ENCODE measurements at regions not wholly inside any gene's neighbourhood (a gene's known extent, or its start where the extent isn't known, plus 50 kb on each side); places are given as distances from the start of the nearest gene placed in this dataset.

- peaks cover 0 to 3% of the 10 kb centered on the region in 2 experiments; a peak in 1 of 4 replicates for H3K9me3 ChIP-seq (ENCODE audit: control insufficient read depth in 1 of 2, insufficient read depth in 1 of 2, low read depth in 1 of 2, low read length in 2 of 2)
- H3K9me2 ChIP-seq (ENCODE audit: insufficient read depth) = no peaks in the 10 kb centered on the region
- no peaks in the 10 kb centered on the region for H3K4me1 ChIP-seq (ENCODE audit: control insufficient read depth in 1 of 2, insufficient read depth in 2 of 2, low read length in 2 of 2)
- BruUV-seq (replicated peaks) = no TSS peak
- H3K79me2 ChIP-seq (ENCODE audit: insufficient read depth, low read length) = no peaks in the 10 kb centered on the region
- POLR2A ChIA-PET = no interaction called here
- TF ChIP-seq SIN3A (IDR thresholded peaks at IDR 0.05; ENCODE audit: low read depth) (no peak), CEBPB (IDR thresholded peaks at IDR 0.05; ENCODE audit: low read depth) (no peak), CTCF (IDR thresholded peaks at IDR 0.05 in 2 of 3, conservative IDR thresholded peaks at IDR 0.05 in 1 of 3; ENCODE audit: borderline replicate concordance in 1 of 3, insufficient read depth in 1 of 3, low read depth in 2 of 3, low read length in 2 of 3) (no peak), ZFX (IDR thresholded peaks at IDR 0.05) (no peak), ELF1 (IDR thresholded peaks at IDR 0.05; ENCODE audit: borderline replicate concordance, low read depth) (no peak), EZH2phosphoT487 (IDR thresholded peaks at IDR 0.05; ENCODE audit: borderline replicate concordance) (no peak), ATF3 (IDR thresholded peaks at IDR 0.05) (no peak), POLR2AphosphoS5 (IDR thresholded peaks at IDR 0.05; ENCODE audit: low read depth, low read length) (no peak), RAD21 (IDR thresholded peaks at IDR 0.05; ENCODE audit: low read depth) (no peak), POLR2A (IDR thresholded peaks at IDR 0.05; ENCODE audit: borderline replicate concordance, extremely low read depth, insufficient read depth, insufficient read length) (no peak), SP1 (IDR thresholded peaks at IDR 0.05; ENCODE audit: low read depth) (no peak), FOSL1 (IDR thresholded peaks at IDR 0.05; ENCODE audit: low read depth) (no peak), REST (IDR thresholded peaks at IDR 0.05; ENCODE audit: low read depth) (no peak), JUND (IDR thresholded peaks at IDR 0.05) (no peak), CBX3 (IDR thresholded peaks at IDR 0.05; ENCODE audit: low read depth) (no peak), TCF7L2 (IDR thresholded peaks at IDR 0.05; ENCODE audit: borderline replicate concordance, extremely low read depth, insufficient read depth, insufficient read length) (no peak)
- no peak overlapping the region for H3K9ac ChIP-seq (ENCODE audit: low read length)
- no peaks in the 10 kb centered on the region for H4K20me1 ChIP-seq (ENCODE audit: insufficient read depth)
- RAD21 ChIA-PET (ENCODE audit: low non-redundant PET in 1 of 2, low total read pairs in 2 of 2, uncharacterized antibody in 2 of 2, unreplicated experiment in 2 of 2) = no interaction called here
- H3K27ac ChIP-seq (ENCODE audit: low read depth, low read length) = no peak overlapping the region
- ATAC-seq = no peak
- intact Hi-C loops (cut with micrococcal nuclease) = no loop called here
- peaks cover 16% of the 10 kb centered on the region; the same call in 1 of the 2 replicates for H3K27me3 ChIP-seq (ENCODE audit: insufficient read depth, low read length)
- DNase-seq (ENCODE audit: low read depth, low spot score) = no peak
- no peak overlapping the region for H2AFZ ChIP-seq (ENCODE audit: low read depth, low read length, poor library complexity, severe bottlenecking)
- H3K36me3 ChIP-seq (ENCODE audit: control insufficient read depth in 1 of 2, insufficient read depth in 2 of 2, low read length in 2 of 2) = no peaks in the 10 kb centered on the region
- no peak overlapping the region for H3K4me2 ChIP-seq (ENCODE audit: low read length)
- no peak overlapping the region for H3K4me3 ChIP-seq (replicated peaks in 1 of 2; ENCODE audit: low read depth in 1 of 2, low read length in 2 of 2)
- CTCF ChIA-PET = no interaction called here
Observed at GRCh38 chr12:124097701-124098100, 124.7 kb downstream of the ZNF664 start.
